ENCODE measurements at regions not wholly inside any gene's neighbourhood (a gene's known extent, or its start where the extent isn't known, plus 50 kb on each side); places are given as distances from the start of the nearest gene placed in this dataset.

GRCh38 chr9:12448246-12448645 is 244.9 kb upstream of the TYRP1 start:
- H4K20me1 ChIP-seq (ENCODE audit: insufficient read depth, poor library complexity, severe bottlenecking), result no peaks in the 10 kb centered on the region
- H3K27me3 ChIP-seq, result no peaks in the 10 kb centered on the region
- DNase-seq (ENCODE audit: low spot score), result no peak
- no peak overlapping the region for H3K4me3 ChIP-seq
- H3K27ac ChIP-seq, result no peak overlapping the region
- no peaks in the 10 kb centered on the region for H3K4me1 ChIP-seq (ENCODE audit: insufficient read depth)
- H3K79me2 ChIP-seq, result no peaks in the 10 kb centered on the region
- no peak for TF ChIP-seq EZH2phosphoT487 (IDR thresholded peaks at IDR 0.05; ENCODE audit: low read depth, severe bottlenecking, unreplicated experiment)
- no peaks in the 10 kb centered on the region for H3K9me3 ChIP-seq (ENCODE audit: low read depth)
- H3K36me3 ChIP-seq (replicated peaks; ENCODE audit: insufficient read depth, low read depth), result no peaks in the 10 kb centered on the region
- H2AFZ ChIP-seq, result no peak overlapping the region
- H3K4me2 ChIP-seq, result no peak overlapping the region
- H3K9me2 ChIP-seq (replicated peaks; ENCODE audit: insufficient read depth), result no peaks in the 10 kb centered on the region
- 68% methylated on average over 1 of the region's 1 CpG for WGBS (ENCODE audit: low lambda C conversion rate, missing lambda C conversion rate)

DNA sequence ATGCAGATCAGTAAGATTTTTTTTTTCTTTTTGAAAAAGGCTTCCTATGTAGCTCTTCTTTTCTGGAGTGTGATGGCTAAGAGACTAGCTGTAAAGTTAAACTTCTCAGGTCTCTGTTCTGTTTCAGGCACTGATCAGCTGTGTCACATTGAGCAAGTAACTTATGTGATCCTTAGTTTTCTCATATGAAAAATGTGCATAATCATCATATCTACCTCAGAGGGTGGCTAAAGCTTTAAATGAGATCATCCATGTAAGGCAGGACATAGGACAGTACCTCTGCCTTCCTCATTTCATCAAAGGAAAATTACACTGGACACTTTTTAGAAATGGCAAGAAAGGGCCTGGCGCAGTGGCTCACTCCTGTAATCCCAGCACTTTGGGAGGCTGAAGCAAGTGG is 235.9 kb upstream of the TYRP1 start:
- Histone ChIP-seq H3K4me1 (ENCODE audit: insufficient read depth) (no peaks in the 10 kb centered on the region), H3K79me2 (no peaks in the 10 kb centered on the region), H3K36me3 (replicated peaks; ENCODE audit: insufficient read depth, low read depth) (no peaks in the 10 kb centered on the region), H3K4me3 (no peak overlapping the region), H4K20me1 (ENCODE audit: insufficient read depth, poor library complexity, severe bottlenecking) (no peaks in the 10 kb centered on the region), H2AFZ (no peak overlapping the region), H3K9me2 (replicated peaks; ENCODE audit: insufficient read depth) (no peaks in the 10 kb centered on the region), H3K9me3 (ENCODE audit: low read depth) (no peaks in the 10 kb centered on the region), H3K4me2 (no peak overlapping the region), H3K27me3 (no peaks in the 10 kb centered on the region), H3K27ac (no peak overlapping the region)
- no peak for DNase-seq (ENCODE audit: low spot score)
- TF ChIP-seq EZH2 (IDR thresholded peaks at IDR 0.05; ENCODE audit: borderline replicate concordance) (no peak), CTCF (IDR thresholded peaks at IDR 0.05; ENCODE audit: poor library complexity) (no peak), EZH2phosphoT487 (IDR thresholded peaks at IDR 0.05; ENCODE audit: low read depth, severe bottlenecking, unreplicated experiment) (no peak)
- WGBS (ENCODE audit: low lambda C conversion rate, missing lambda C conversion rate), result 93% methylated on average over 1 of the region's 1 CpG

DNA sequence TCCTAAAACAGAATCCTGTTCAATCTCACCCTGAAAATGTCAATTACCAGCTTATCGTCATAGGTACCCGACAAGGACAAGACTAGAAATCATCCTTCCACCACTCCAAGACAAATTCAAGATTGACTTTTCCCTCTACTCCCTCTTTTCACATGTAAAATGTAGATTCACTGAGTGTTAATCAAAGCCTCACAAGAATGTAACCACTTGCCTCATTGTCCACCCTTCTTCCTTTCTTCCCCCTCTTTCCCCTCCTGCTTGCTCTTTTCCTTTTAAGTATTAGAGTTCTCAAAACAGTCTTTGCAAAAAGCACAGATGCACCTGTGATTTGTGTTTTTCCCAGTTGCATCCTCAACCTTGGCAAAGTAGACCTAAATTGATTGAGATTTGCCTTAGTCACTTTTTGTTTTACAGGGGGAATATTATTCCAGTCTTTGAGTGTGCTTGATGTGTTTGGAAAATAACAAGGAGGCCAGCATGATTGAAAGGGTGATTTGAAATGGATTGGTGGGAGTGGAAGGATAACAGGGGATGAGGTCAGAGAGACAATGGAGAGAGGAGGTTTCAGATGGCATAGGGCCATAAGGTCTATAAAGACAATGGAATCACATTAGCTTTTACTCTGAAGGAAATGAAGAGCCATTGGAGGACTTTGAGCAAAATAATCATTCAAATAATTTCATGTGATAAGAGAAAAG is 231.3 kb upstream of the TYRP1 start:
- TF ChIP-seq EZH2 (IDR thresholded peaks at IDR 0.05; ENCODE audit: borderline replicate concordance) (no peak), CTCF (IDR thresholded peaks at IDR 0.05; ENCODE audit: poor library complexity) (no peak), EZH2phosphoT487 (IDR thresholded peaks at IDR 0.05; ENCODE audit: low read depth, severe bottlenecking, unreplicated experiment) (no peak)
- H3K27ac ChIP-seq, result no peak overlapping the region
- H4K20me1 ChIP-seq (ENCODE audit: insufficient read depth, poor library complexity, severe bottlenecking), result no peaks in the 10 kb centered on the region
- H3K9me2 ChIP-seq (replicated peaks; ENCODE audit: insufficient read depth), result no peaks in the 10 kb centered on the region
- WGBS (ENCODE audit: low lambda C conversion rate, missing lambda C conversion rate), result 90% methylated on average over 2 of the region's 2 CpGs
- H3K4me1 ChIP-seq (ENCODE audit: insufficient read depth), result peaks cover 10% of the 10 kb centered on the region
- no peak overlapping the region for H2AFZ ChIP-seq
- no peak overlapping the region for H3K4me3 ChIP-seq
- H3K79me2 ChIP-seq, result no peaks in the 10 kb centered on the region
- H3K4me2 ChIP-seq, result no peak overlapping the region
- no peaks in the 10 kb centered on the region for H3K9me3 ChIP-seq (ENCODE audit: low read depth)
- no peaks in the 10 kb centered on the region for H3K36me3 ChIP-seq (replicated peaks; ENCODE audit: insufficient read depth, low read depth)
- DNase-seq (ENCODE audit: low spot score), result no peak
- no peaks in the 10 kb centered on the region for H3K27me3 ChIP-seq

DNA sequence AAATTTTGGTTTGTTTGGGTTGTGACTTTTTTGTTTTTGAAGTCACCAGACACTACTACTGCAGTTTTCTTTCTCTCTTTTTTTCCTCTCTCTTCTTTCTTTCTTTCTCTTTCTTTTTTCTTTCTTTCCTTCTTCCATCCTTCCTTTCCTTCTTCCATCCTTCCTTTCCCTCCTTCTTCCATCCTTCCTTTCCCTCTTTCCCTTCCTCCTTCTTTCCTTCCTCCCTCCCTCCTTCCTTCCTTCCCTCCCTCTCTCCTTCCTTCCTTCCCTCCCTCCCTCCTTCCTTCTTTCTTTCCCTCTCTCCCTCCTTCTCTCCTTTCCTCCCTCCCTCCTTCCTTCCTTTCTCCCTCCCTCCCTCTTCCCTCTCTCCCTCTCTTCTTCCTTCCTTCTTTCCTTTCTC is 230.3 kb upstream of the TYRP1 start:
- no peaks in the 10 kb centered on the region for H3K9me3 ChIP-seq (ENCODE audit: low read depth)
- no peak overlapping the region for H3K4me3 ChIP-seq
- peaks cover 10% of the 10 kb centered on the region for H3K4me1 ChIP-seq (ENCODE audit: insufficient read depth)
- no peak overlapping the region for H3K27ac ChIP-seq
- H3K27me3 ChIP-seq, result no peaks in the 10 kb centered on the region
- H3K4me2 ChIP-seq, result no peak overlapping the region
- H4K20me1 ChIP-seq (ENCODE audit: insufficient read depth, poor library complexity, severe bottlenecking), result no peaks in the 10 kb centered on the region
- no peak for DNase-seq (ENCODE audit: low spot score)
- no peaks in the 10 kb centered on the region for H3K79me2 ChIP-seq
- no peaks in the 10 kb centered on the region for H3K9me2 ChIP-seq (replicated peaks; ENCODE audit: insufficient read depth)
- TF ChIP-seq EZH2 (IDR thresholded peaks at IDR 0.05; ENCODE audit: borderline replicate concordance) (no peak), EZH2phosphoT487 (IDR thresholded peaks at IDR 0.05; ENCODE audit: low read depth, severe bottlenecking, unreplicated experiment) (no peak), CTCF (IDR thresholded peaks at IDR 0.05; ENCODE audit: poor library complexity) (no peak)
- H2AFZ ChIP-seq, result no peak overlapping the region
- H3K36me3 ChIP-seq (replicated peaks; ENCODE audit: insufficient read depth, low read depth), result no peaks in the 10 kb centered on the region

Data from hepatocyte (in vitro differentiated cells).